ENCODE measurements at regions not wholly inside any gene's neighbourhood (a gene's known extent, or its start where the extent isn't known, plus 50 kb on each side); places are given as distances from the start of the nearest gene placed in this dataset.

- no peak for TF ChIP-seq CTCF (IDR thresholded peaks at IDR 0.05; ENCODE audit: insufficient read depth, low read length)
- H3K4me3 ChIP-seq (ENCODE audit: low read depth, low read length), result no peak overlapping the region
- DNase-seq (ENCODE audit: low read depth), result no peak
Observed at GRCh38 chr15:93213281-93213680, 124.3 kb upstream of the RGMA start.

DNA sequence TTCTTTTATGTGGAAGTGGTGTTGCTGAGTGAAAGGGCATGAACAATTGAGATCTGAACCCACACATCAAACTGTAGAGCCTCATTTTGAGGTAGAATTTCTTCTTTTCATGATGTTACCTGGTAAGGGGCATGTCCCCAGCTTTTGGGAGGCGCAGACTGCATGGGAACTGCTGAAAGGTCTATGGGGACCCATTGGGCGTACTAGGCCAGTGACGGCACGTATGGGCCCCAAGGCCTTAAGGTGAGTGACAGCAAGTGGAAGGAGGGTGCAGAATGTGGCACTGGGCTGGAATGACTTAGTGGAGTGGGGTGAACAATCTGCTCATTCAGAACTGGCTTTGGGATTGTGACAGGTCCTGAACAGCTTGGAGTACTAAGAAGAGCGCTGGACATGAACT, 123.6 kb upstream of the RGMA start:
- no peak for TF ChIP-seq CTCF (IDR thresholded peaks at IDR 0.05; ENCODE audit: insufficient read depth, low read length)
- DNase-seq (ENCODE audit: low read depth), result no peak
- H3K4me3 ChIP-seq (ENCODE audit: low read depth, low read length), result no peak overlapping the region

DNA sequence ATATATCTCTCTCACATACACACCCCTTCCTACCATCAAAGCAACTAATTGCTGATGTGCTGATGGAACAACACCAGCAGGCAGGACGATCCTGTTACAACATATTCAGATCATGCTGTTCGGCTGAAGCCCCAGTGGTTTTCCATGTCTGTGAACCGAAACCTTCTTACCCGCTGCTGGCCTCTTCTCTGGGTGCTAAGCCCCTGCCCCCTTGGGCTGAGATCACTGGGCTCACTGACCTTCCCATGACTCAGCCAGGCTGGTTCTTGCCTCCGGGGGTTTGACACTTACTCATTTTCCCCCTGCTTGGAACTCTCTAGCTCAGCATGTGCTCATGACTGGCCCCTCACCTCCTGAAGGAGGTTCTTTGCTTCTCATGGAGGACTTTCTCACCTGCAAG, 122.0 kb upstream of the RGMA start:
- H3K4me3 ChIP-seq (ENCODE audit: low read depth, low read length), result no peak overlapping the region
- TF ChIP-seq CTCF (IDR thresholded peaks at IDR 0.05; ENCODE audit: insufficient read depth, low read length), result no peak
- DNase-seq (ENCODE audit: low read depth), result no peak

DNA sequence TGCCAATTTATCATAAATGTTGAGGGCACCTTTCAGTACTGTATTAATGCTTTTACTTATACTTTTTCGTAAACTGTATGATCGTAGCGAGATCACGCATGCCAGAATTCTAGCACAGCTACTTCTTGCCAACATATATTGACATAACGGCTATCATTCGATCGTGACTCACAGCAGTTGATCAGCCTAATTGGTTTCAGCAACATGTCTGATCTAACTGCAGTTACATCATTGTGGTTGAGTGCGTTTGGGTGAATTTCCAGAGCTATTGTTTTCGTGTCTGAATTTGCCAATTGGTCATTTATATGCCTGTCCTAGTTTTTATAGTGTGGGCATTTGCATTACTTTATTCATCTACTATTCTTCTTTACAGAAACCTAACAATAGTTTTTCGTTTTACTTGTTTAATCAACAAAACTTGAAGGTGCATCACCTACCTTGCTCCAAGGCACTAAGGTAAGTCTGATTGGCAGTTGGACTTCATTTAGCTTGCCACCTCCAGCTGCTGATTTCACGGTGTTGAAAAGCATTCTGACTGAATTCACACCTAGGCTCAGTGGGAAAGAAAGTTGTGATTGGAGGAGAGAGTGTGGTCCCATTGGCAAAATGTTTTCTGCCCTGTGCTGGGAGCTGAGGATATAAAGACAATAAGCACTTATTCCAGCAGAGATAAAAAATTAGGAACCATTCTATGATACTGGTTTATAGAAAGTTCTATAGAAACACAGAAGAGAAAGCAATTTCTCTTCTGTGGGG, 120.9 kb upstream of the RGMA start:
- TF ChIP-seq CTCF (IDR thresholded peaks at IDR 0.05; ENCODE audit: insufficient read depth, low read length), result no peak
- no peak overlapping the region for H3K4me3 ChIP-seq (ENCODE audit: low read depth, low read length)
- DNase-seq (ENCODE audit: low read depth), result no peak

DNA sequence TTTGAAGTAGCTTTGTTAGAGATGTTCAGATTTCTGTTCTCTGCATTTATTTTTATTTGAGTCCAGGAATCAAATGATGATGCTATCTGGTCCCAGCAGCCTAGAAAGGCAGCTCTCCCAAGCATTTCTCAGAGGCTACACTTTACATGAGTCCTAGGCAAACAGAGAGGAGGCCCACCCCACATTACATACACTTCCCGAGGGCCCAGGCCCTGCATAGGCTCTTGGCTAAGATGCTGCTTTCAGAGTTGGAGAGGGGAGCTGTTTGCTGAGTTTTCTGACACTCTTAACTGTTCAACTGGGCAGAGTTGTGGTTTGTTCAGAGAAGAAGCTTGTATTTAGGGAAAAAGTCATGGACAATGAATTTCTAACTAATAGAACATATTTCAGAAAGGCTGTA, 117.9 kb upstream of the RGMA start:
- H3K4me3 ChIP-seq (ENCODE audit: low read depth, low read length), result no peak overlapping the region
- DNase-seq (ENCODE audit: low read depth), result no peak
- no peak for TF ChIP-seq CTCF (IDR thresholded peaks at IDR 0.05; ENCODE audit: insufficient read depth, low read length)

DNA sequence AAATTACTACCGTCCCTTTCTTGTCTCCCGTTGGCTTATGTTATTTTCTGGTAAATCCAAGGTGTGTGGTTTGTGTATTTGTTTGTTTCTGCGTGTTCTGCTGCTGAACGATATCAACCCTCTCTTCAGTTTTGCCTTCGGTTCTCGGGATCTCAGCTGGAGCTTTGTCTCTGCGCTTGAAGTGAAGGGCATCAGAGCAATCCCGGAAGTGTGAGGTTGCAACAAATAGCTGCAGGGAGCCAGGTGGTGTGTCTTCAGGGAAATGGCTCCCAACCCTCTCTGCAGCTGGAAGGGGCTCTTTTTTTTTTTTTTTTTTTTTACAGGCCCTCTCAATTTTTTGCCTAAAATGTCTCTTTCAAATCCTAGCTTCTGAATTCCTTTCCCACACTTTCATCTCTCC, 116.4 kb upstream of the RGMA start:
- no peak overlapping the region for H3K4me3 ChIP-seq (ENCODE audit: low read depth, low read length)
- no peak for DNase-seq (ENCODE audit: low read depth)
- TF ChIP-seq CTCF (IDR thresholded peaks at IDR 0.05; ENCODE audit: insufficient read depth, low read length), result no peak

DNA sequence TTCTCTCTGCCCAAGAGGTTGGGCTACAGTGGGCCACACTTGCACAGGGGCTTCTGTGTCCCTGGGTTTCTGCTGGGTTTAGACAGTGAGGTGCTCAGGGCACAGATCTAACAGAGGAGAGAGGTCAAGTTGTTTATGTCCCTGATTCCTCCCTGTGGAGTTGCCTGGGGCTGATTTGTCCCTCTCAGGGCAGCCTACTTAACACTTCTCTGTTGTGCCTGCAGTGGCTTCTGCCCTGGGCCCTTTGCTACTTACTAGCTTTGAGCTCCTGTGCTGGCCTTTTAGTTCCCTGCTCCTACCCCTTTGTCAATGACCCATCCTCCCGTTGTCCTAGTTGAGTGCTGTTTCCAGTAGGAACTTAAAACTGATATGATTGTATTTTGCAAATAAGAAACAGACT, 114.0 kb upstream of the RGMA start:
- no peak for DNase-seq (ENCODE audit: low read depth)
- no peak overlapping the region for H3K4me3 ChIP-seq (ENCODE audit: low read depth, low read length)
- TF ChIP-seq CTCF (IDR thresholded peaks at IDR 0.05; ENCODE audit: insufficient read depth, low read length), result no peak
